ENCODE measurements at regions not wholly inside any gene's neighbourhood (a gene's known extent, or its start where the extent isn't known, plus 50 kb on each side); places are given as distances from the start of the nearest gene placed in this dataset.

DNA sequence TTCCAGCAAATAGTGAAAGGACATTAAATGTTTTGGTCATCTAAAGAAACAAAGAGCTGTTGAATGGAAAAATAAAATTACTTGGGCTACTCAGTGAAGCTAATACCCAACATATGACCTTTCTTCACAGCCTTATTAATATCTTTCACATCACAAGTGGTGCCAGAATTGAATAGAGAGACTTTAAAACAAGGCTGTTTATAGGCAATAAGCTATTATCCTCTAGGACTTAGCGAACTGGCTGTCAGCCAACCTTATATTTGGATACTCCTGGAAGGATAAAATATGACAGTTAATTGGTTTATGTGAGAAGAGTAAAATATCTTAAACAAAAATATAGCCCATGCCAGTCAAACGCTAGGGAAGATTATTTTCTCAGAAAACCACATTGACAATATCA, 225.5 kb upstream of the BLID start:
- no peak for DNase-seq
- intact Hi-C loops (cut with DNase I; ENCODE audit: low total_unique reads): no loop called here

DNA sequence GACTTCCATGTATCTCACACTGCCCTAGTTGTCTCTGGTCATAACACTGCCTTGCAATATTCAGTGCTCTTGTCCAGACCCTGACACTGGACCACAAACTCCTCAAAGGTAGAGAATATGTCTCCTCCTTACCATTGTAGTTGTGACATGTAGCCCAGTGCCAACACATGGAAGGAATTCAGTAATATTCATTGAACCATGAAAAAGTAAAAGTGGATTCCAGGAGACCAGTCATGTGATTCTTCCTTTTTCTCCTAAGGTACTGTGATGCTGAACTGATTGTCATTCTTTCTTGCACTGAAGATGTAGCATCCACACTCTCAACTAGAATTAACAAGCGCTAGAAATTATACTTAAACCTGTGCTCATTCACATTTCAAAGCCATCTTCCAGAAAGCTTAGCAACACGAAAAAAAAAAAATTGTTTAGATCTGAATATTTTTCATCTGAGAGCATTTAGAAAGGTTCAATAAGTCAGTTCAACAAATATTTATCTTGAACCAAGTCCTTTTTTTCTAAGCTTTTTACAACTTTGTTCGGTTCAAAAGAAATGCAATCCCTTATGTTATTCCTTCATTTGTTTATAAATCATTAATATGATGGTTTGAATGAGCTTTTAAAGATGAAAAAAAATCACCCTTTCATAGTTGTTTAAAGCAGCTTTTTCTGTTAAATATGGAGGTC, 224.7 kb upstream of the BLID start:
- Histone ChIP-seq H3K4me1 (peaks cover 0 to 10% (median 1%) of the 10 kb centered on the region in 6 donors), H3K27me3 (replicated peaks in 1 of 7) (no peaks in the 10 kb centered on the region), H3K4me3 (no peak overlapping the region), H3K9me3 (no peaks in the 10 kb centered on the region), H3K27ac (no peak overlapping the region), H3K36me3 (no peaks in the 10 kb centered on the region)
- TF ChIP-seq POLR2A (IDR thresholded peaks at IDR 0.05) (no peak), POLR2AphosphoS5 (IDR thresholded peaks at IDR 0.05) (no peak)
- TF ChIP-seq, protein P1, sequence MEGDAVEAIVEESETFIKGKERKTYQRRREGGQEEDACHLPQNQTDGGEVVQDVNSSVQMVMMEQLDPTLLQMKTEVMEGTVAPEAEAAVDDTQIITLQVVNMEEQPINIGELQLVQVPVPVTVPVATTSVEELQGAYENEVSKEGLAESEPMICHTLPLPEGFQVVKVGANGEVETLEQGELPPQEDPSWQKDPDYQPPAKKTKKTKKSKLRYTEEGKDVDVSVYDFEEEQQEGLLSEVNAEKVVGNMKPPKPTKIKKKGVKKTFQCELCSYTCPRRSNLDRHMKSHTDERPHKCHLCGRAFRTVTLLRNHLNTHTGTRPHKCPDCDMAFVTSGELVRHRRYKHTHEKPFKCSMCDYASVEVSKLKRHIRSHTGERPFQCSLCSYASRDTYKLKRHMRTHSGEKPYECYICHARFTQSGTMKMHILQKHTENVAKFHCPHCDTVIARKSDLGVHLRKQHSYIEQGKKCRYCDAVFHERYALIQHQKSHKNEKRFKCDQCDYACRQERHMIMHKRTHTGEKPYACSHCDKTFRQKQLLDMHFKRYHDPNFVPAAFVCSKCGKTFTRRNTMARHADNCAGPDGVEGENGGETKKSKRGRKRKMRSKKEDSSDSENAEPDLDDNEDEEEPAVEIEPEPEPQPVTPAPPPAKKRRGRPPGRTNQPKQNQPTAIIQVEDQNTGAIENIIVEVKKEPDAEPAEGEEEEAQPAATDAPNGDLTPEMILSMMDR (IDR thresholded peaks at IDR 0.05 in 8 of 11, conservative IDR thresholded peaks at IDR 0.05 in 3 of 11): no peak
- 71 to 87% (median 85%) methylated on average over 3 of the region's 3 CpGs for WGBS, 5 donors
- intact Hi-C loops (cut with DNase I; ENCODE audit: low total_unique reads): no loop called here
- no peak for DNase-seq

More for the DNA sequence above, 225.5 kb upstream of the BLID start:
- peaks cover 0 to 10% (median 1%) of the 10 kb centered on the region in 6 donors for H3K4me1 ChIP-seq
- no peak for TF ChIP-seq POLR2AphosphoS5 (IDR thresholded peaks at IDR 0.05)
- TF ChIP-seq POLR2A (IDR thresholded peaks at IDR 0.05): no peak
- TF ChIP-seq, protein P1 (IDR thresholded peaks at IDR 0.05 in 8 of 11, conservative IDR thresholded peaks at IDR 0.05 in 3 of 11): no peak
- no peak overlapping the region for H3K27ac ChIP-seq
- no peak overlapping the region for H3K4me3 ChIP-seq
- no peaks in the 10 kb centered on the region for H3K27me3 ChIP-seq (replicated peaks in 1 of 7)
- whole genome bisulfite sequencing, 5 donors: 61 to 94% (median 90%) methylated on average over 2 of the region's 2 CpGs
- no peaks in the 10 kb centered on the region for H3K9me3 ChIP-seq
- no peaks in the 10 kb centered on the region for H3K36me3 ChIP-seq

DNA sequence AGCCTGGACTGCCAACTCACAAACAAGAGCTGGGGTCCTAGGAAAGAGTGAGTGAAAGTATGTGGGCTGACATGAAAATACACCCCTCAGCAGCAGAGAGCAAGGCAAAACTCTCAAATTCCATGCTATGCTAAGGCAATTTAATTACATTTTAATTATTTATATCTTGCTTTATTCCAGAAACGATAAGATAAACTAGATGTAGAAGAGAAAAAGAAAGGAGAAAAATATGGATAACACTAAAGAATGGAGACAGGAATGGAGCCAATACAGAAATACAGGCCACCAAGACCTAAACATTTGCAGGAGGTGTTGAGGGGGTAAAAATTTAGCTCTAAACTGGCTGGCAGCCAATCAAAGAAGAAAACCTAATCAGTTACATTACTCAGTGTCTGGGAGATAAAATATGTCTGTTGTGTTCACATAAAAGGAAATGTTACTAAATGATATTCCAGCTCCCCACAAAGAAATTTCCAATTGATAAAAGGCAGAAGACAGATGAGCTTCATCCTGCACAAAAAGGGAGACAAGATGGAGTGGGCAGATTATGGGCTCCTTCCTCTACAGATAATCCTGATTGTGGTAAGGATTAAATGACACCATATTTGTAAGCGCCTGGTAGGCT, 223.5 kb upstream of the BLID start:
- DNase-seq: no peak
- H3K9me3 ChIP-seq: no peaks in the 10 kb centered on the region
- peaks cover 0 to 6% (median 0%) of the 10 kb centered on the region in 7 donors for H3K27me3 ChIP-seq (replicated peaks in 1 of 7)
- H3K27ac ChIP-seq: no peak overlapping the region
- TF ChIP-seq POLR2AphosphoS5 (IDR thresholded peaks at IDR 0.05): no peak
- no peak for TF ChIP-seq POLR2A (IDR thresholded peaks at IDR 0.05)
- TF ChIP-seq, protein P1 (IDR thresholded peaks at IDR 0.05 in 8 of 11, conservative IDR thresholded peaks at IDR 0.05 in 3 of 11): no peak
- H3K4me3 ChIP-seq: no peak overlapping the region
- intact Hi-C loops (cut with DNase I; ENCODE audit: low total_unique reads): no loop called here
- peaks cover 0 to 10% (median 1%) of the 10 kb centered on the region in 6 donors for H3K4me1 ChIP-seq
- H3K36me3 ChIP-seq: no peaks in the 10 kb centered on the region
- 76 to 88% (median 78%) methylated on average over 2 of the region's 2 CpGs for WGBS, 5 donors

DNA sequence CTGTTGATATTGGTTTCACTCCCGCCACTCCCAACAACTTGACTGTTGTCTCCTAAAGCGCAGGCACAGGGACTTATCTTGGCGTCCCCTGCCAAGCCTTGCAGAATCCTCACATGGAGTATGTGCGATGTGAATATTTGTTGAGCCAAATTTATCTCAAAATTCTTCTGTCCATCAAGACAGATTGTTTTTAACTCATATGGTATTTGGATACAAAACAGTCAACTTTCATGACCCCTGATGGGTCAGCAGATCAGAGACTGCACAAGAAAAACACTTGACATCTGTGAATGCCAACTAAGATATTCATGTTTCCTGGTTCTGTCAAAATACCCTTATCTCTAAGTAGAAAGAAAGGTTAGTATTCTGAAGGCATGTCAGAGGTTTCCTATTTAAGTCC, 221.7 kb upstream of the BLID start:
- Histone ChIP-seq H3K4me3 (no peak overlapping the region), H3K36me3 (no peaks in the 10 kb centered on the region), H3K27ac (no peak overlapping the region), H3K9me3 (no peaks in the 10 kb centered on the region), H3K4me1 (peaks cover 0 to 10% (median 1%) of the 10 kb centered on the region in 6 donors), H3K27me3 (replicated peaks in 1 of 7) (peaks cover 0 to 19% (median 0%) of the 10 kb centered on the region in 7 donors)
- DNase-seq: no peak
- intact Hi-C loops (cut with DNase I; ENCODE audit: low total_unique reads): no loop called here
- TF ChIP-seq POLR2AphosphoS5 (IDR thresholded peaks at IDR 0.05) (no peak), POLR2A (IDR thresholded peaks at IDR 0.05) (no peak)
- TF ChIP-seq, protein P1 (IDR thresholded peaks at IDR 0.05 in 8 of 11, conservative IDR thresholded peaks at IDR 0.05 in 3 of 11): no peak
- 50 to 78% (median 57%) methylated on average over 4 of the region's 4 CpGs for WGBS, 5 donors
